ENCODE measurements at regions not wholly inside any gene's neighbourhood (a gene's known extent, or its start where the extent isn't known, plus 50 kb on each side); places are given as distances from the start of the nearest gene placed in this dataset.

DNA sequence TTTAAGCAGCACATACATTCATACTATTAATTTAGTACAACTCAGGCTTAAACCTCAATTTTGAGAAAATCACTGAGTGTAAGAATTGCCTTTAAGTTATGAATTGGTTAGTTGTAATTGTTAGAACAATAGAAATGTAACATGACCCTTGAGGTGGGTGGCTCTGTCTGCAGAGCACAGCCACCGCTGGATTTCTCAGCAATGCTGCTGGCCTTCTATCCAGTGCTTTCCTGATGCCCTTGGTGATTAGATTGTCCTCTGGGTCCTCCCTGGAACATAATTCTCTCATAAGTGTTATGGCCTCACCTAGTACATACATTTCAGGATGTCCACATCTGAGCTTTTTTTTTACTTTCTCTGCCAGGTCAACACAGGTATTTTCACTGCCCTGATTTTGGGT is 213.2 kb downstream of the SLC7A11 start:
- DNase-seq, result no peak
- Histone ChIP-seq H3K4me1 (no peaks in the 10 kb centered on the region), H3K27me3 (no peaks in the 10 kb centered on the region), H3K36me3 (ENCODE audit: low read depth, missing control alignments) (no peaks in the 10 kb centered on the region), H3K27ac (no peak overlapping the region), H3K4me3 (no peak overlapping the region), H3K9me3 (no peaks in the 10 kb centered on the region)
- intact Hi-C loops (cut with DNase I; ENCODE audit: low total_unique reads), result no loop called here
- WGBS, 2 donors, result 52 to 80% methylated on average over 1 of the region's 1 CpG
- TF ChIP-seq, protein P1, sequence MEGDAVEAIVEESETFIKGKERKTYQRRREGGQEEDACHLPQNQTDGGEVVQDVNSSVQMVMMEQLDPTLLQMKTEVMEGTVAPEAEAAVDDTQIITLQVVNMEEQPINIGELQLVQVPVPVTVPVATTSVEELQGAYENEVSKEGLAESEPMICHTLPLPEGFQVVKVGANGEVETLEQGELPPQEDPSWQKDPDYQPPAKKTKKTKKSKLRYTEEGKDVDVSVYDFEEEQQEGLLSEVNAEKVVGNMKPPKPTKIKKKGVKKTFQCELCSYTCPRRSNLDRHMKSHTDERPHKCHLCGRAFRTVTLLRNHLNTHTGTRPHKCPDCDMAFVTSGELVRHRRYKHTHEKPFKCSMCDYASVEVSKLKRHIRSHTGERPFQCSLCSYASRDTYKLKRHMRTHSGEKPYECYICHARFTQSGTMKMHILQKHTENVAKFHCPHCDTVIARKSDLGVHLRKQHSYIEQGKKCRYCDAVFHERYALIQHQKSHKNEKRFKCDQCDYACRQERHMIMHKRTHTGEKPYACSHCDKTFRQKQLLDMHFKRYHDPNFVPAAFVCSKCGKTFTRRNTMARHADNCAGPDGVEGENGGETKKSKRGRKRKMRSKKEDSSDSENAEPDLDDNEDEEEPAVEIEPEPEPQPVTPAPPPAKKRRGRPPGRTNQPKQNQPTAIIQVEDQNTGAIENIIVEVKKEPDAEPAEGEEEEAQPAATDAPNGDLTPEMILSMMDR (IDR thresholded peaks at IDR 0.05), result no peak
- TF ChIP-seq POLR2A (IDR thresholded peaks at IDR 0.05), result no peak

- Histone ChIP-seq H3K9me3 (no peaks in the 10 kb centered on the region), H3K36me3 (ENCODE audit: low read depth, missing control alignments) (no peaks in the 10 kb centered on the region), H3K4me1 (no peaks in the 10 kb centered on the region), H3K27ac (no peak overlapping the region), H3K27me3 (no peaks in the 10 kb centered on the region), H3K4me3 (no peak overlapping the region)
- DNase-seq, result no peak
- intact Hi-C loops (cut with DNase I; ENCODE audit: low total_unique reads), result no loop called here
- TF ChIP-seq POLR2A (IDR thresholded peaks at IDR 0.05), result no peak
- TF ChIP-seq, protein P1 (IDR thresholded peaks at IDR 0.05), result no peak
- 42 to 61% methylated on average over 3 of the region's 3 CpGs for WGBS, 2 donors
These were observed 220.9 kb downstream of the SLC7A11 start for GRCh38 chr4:138021139-138021830.

- H3K4me1 ChIP-seq, result no peaks in the 10 kb centered on the region
- 77 to 78% methylated on average over 6 of the region's 6 CpGs for WGBS, 2 donors
- H3K9me3 ChIP-seq, result no peaks in the 10 kb centered on the region
- H3K4me3 ChIP-seq, result no peak overlapping the region
- intact Hi-C loops (cut with DNase I; ENCODE audit: low total_unique reads), result no loop called here
- no peaks in the 10 kb centered on the region for H3K27me3 ChIP-seq
- no peak for DNase-seq
- H3K36me3 ChIP-seq (ENCODE audit: low read depth, missing control alignments), result no peaks in the 10 kb centered on the region
- TF ChIP-seq POLR2A (IDR thresholded peaks at IDR 0.05), result no peak
- TF ChIP-seq, protein P1 (IDR thresholded peaks at IDR 0.05), result no peak
- no peak overlapping the region for H3K27ac ChIP-seq
These were observed 227.4 kb downstream of the SLC7A11 start for GRCh38 chr4:138014590-138015288.

DNA sequence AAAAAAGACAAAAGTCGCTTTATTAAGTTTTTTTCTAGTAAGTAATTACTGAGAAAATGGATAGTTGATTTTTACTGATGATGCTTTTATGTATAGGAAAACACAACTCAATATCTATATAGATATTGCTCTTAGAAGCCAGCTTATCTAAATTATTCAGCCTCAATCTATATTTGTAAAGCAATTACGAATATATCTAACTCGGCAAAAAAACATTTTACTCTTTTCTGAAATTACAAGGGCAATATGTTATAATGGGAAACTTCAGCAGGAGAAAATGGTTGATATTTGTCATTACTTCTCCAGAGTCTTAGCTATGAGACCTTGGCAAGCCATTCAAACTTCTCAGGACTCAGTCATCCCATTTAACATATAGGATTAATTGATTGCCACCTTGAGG is 228.5 kb downstream of the SLC7A11 start:
- 73 to 80% methylated on average over 3 of the region's 3 CpGs for WGBS, 2 donors
- intact Hi-C loops (cut with DNase I; ENCODE audit: low total_unique reads), result no loop called here

More for the DNA sequence above, 228.5 kb downstream of the SLC7A11 start:
- no peaks in the 10 kb centered on the region for H3K27me3 ChIP-seq
- H3K9me3 ChIP-seq, result no peaks in the 10 kb centered on the region
- no peak for DNase-seq
- H3K36me3 ChIP-seq (ENCODE audit: low read depth, missing control alignments), result no peaks in the 10 kb centered on the region
- H3K27ac ChIP-seq, result no peak overlapping the region
- no peak overlapping the region for H3K4me3 ChIP-seq
- TF ChIP-seq POLR2A (IDR thresholded peaks at IDR 0.05), result no peak
- TF ChIP-seq, protein P1 (IDR thresholded peaks at IDR 0.05), result no peak
- no peaks in the 10 kb centered on the region for H3K4me1 ChIP-seq

Measured in testis (tissue), 2 donors.